ENCODE measurements at regions not wholly inside any gene's neighbourhood (a gene's known extent, or its start where the extent isn't known, plus 50 kb on each side); places are given as distances from the start of the nearest gene placed in this dataset.

DNA sequence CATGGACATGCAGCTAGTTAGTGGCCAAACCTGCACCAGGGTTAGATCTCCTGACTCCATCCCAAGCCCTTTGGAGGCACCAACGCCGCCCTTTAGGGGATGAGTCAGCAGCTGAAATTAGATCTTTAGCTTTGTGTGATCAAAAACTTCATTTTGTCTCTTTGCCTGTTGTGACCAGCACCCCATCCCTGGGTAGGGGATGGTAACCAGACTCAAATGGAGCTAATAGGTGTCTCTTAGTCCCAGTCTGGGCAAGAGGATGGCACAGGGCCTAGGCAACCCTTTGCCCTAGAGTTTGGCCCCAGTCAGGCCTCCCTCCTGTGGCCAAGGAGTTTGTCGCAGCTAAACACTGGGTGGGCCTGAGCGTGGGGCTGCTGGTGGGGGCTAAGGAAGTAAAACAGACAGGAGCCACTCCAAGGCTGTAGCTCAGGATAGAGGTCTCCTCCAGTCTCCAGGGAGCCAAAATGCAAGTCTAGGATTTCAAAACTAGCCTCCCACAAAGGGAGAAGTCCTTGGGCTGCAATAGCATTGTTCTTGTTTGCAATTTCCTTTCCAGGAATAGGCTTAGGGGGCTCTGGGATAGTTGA, 105.1 kb downstream of the CPN2 start:
- Histone ChIP-seq H3K36me3 (no peaks in the 10 kb centered on the region), H3K27me3 (replicated peaks in 1 of 7) (peaks cover 0 to 18% (median 0%) of the 10 kb centered on the region in 7 donors), H3K4me1 (peaks cover 0 to 43% (median 14%) of the 10 kb centered on the region in 6 donors), H3K4me3 (no peak overlapping the region), H3K9me3 (no peaks in the 10 kb centered on the region), H3K27ac (peak overlapping the region in 1 of 8 donors; percentile 18)
- intact Hi-C loops (cut with DNase I; ENCODE audit: low total_unique reads) = no loop called here
- no peak for DNase-seq
- TF ChIP-seq CTCF (IDR thresholded peaks at IDR 0.05 in 8 of 11, conservative IDR thresholded peaks at IDR 0.05 in 3 of 11) (no peak), POLR2A (IDR thresholded peaks at IDR 0.05) (no peak), POLR2AphosphoS5 (IDR thresholded peaks at IDR 0.05) (no peak)
- WGBS, 5 donors = 60 to 84% (median 73%) methylated on average over 4 of the region's 4 CpGs

DNA sequence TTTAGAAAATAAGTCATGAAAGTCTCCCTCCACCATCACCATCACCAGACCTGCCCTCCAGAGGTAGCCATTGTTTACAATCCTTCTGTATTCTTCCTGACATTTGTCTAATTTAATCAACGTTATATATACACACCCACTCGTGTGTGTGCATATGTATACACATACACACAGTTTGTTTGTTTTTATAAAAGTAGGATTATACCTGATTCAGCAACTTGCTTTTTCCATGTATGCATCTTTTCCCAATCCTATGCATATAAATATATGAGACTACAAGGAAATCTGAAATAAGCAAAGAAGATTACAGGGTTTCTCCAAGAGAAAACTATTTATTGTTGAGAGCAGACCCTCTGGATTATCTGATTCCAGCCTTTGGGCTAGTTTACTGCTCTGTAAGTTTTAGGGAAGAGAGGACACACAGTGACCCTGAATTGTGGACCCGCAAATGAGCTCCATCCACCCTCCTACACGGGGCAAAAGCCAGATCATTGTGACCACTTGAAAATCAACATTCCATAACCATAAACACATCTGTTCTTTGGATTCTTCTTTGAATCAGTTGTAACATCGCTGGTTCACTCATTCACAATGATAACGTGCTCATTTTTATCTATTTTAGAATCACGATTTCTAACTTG, 104.3 kb downstream of the CPN2 start:
- H3K36me3 ChIP-seq = no peaks in the 10 kb centered on the region
- H3K27ac ChIP-seq = no peak overlapping the region
- H3K27me3 ChIP-seq (replicated peaks in 1 of 7) = peaks cover 0 to 24% (median 0%) of the 10 kb centered on the region in 7 donors
- no peaks in the 10 kb centered on the region for H3K9me3 ChIP-seq
- no peak overlapping the region for H3K4me3 ChIP-seq
- no peak for DNase-seq
- 80 to 85% (median 82%) methylated on average over 7 of the region's 7 CpGs for WGBS, 5 donors
- TF ChIP-seq POLR2AphosphoS5 (IDR thresholded peaks at IDR 0.05) (no peak), POLR2A (IDR thresholded peaks at IDR 0.05) (no peak), CTCF (IDR thresholded peaks at IDR 0.05 in 8 of 11, conservative IDR thresholded peaks at IDR 0.05 in 3 of 11) (no peak)
- peaks cover 0 to 51% (median 17%) of the 10 kb centered on the region in 6 donors for H3K4me1 ChIP-seq
- intact Hi-C loops (cut with DNase I; ENCODE audit: low total_unique reads) = no loop called here

DNA sequence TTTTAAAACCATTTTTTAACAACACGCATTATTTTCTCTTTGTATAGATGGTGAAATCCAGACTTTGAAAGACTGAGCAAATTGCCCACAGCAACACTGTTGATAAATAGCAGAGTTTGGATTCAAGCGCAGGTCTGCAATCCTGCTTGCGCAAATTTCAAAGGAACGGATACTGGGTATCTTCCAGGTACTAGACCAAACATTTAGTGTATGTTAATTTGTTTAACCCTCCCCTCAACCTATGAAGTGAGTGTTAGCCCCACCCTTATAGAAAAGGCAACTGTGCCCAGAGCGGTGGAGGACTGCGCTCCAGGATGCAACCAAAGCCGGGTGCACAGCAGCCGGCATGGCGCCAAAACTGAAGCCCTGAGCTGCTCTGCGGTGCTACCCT, 103.8 kb downstream of the CPN2 start:
- no peak overlapping the region for H3K4me3 ChIP-seq
- no peaks in the 10 kb centered on the region for H3K9me3 ChIP-seq
- intact Hi-C loops (cut with DNase I; ENCODE audit: low total_unique reads) = no loop called here
- peaks cover 0 to 24% (median 0%) of the 10 kb centered on the region in 7 donors for H3K27me3 ChIP-seq (replicated peaks in 1 of 7)
- 86 to 96% (median 93%) methylated on average over 10 of the region's 10 CpGs for WGBS, 5 donors
- H3K36me3 ChIP-seq = no peaks in the 10 kb centered on the region
- peaks cover 0 to 55% (median 17%) of the 10 kb centered on the region in 6 donors for H3K4me1 ChIP-seq
- DNase-seq = no peak
- H3K27ac ChIP-seq = no peak overlapping the region
- TF ChIP-seq POLR2A (IDR thresholded peaks at IDR 0.05) (no peak), POLR2AphosphoS5 (IDR thresholded peaks at IDR 0.05) (no peak), CTCF (IDR thresholded peaks at IDR 0.05 in 8 of 11, conservative IDR thresholded peaks at IDR 0.05 in 3 of 11) (no peak)

DNA sequence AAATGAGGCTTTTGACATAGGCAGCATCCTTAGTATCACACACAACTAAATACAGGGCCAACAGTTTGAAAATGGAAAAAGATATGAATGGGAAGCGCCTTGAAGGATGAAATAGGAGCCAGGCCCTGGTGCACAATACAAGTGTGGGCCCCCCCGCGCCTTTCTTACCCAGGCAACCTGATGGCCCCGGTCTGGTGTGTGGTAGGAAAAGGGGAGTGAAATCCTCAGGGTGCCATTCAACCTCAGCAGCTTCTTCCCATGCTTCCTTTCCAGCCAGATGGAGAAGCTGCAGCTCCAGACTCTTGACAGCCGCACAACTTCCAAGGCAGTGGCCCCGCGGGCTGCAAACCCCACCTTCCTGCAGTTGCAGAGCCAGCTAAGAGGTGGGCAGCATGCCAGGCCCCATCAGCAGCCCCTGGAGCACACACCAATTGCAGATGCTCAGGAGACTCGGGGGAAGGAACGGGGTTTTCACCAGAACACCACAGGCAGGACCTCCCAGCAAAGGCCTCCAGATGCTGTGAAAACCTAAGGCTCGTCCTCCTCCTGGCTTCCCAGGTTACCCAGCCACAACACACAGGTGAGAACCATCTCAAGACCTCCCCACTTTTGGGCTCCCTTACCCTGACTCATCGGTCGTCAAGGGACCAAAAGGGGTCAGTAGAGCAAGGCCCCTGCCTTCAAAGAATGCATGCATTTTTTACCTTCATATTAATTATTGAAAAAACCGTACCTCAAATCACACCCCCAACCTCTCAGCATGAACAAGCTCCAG, 101.6 kb downstream of the CPN2 start:
- Histone ChIP-seq H3K36me3 (no peaks in the 10 kb centered on the region), H3K4me1 (peaks cover 0 to 58% (median 19%) of the 10 kb centered on the region in 6 donors), H3K27ac (peak overlapping the region in 2 of 8 donors; percentile 22 to 31), H3K9me3 (no peaks in the 10 kb centered on the region), H3K4me3 (no peak overlapping the region), H3K27me3 (replicated peaks in 1 of 7) (peaks cover 0 to 24% (median 0%) of the 10 kb centered on the region in 7 donors)
- WGBS, 5 donors = 42 to 55% (median 53%) methylated on average over 10 to 13 of the region's 13 CpGs
- DNase-seq = no peak
- intact Hi-C loops (cut with DNase I; ENCODE audit: low total_unique reads) = no loop called here
- no peak for TF ChIP-seq POLR2AphosphoS5 (IDR thresholded peaks at IDR 0.05)
- TF ChIP-seq POLR2A (IDR thresholded peaks at IDR 0.05) = no peak
- no peak for TF ChIP-seq CTCF (IDR thresholded peaks at IDR 0.05 in 8 of 11, conservative IDR thresholded peaks at IDR 0.05 in 3 of 11)

All from spleen (tissue), 11 donors.